Hepatocyte (in vitro differentiated cells): ENCODE measurements at regions not wholly inside any gene's neighbourhood (a gene's known extent, or its start where the extent isn't known, plus 50 kb on each side); places are given as distances from the start of the nearest gene placed in this dataset.

Source experiments
- CTCF ChIP-seq: fragments of 200-600 bp; sonication (generic); IDR thresholded peaks from 2 replicates; pipeline ENCODE4 v1.5.1; 2016; ENCODE audit warnings: antibody characterized with exemption, mild to moderate bottlenecking; ENCODE audit not compliant: poor library complexity
- EZH2 ChIP-seq: fragments of 200-600 bp; sonication (generic); IDR thresholded peaks from 2 replicates; pipeline ENCODE4 v1.6.1; 2016; ENCODE audit warnings: antibody characterized with exemption, mild to moderate bottlenecking, borderline replicate concordance
- EZH2phosphoT487 ChIP-seq: fragments of 200-600 bp; sonication (generic); IDR thresholded peaks from one replicate; pipeline ENCODE4 v1.6.1; 2018; ENCODE audit warnings: antibody characterized with exemption, mild to moderate bottlenecking, low read depth, moderate library complexity; ENCODE audit not compliant: unreplicated experiment, severe bottlenecking

- TF ChIP-seq CTCF, result no peak
- TF ChIP-seq EZH2, result no peak
- no peak for TF ChIP-seq EZH2phosphoT487
Observed at GRCh38 chr2:123035541-123035940, 989.5 kb upstream of the CNTNAP5 start.
